DMS 273 (cell line): ENCODE measurements at regions not wholly inside any gene's neighbourhood (a gene's known extent, or its start where the extent isn't known, plus 50 kb on each side); places are given as distances from the start of the nearest gene placed in this dataset.
"Not testable (repeated sequence)": the region's sequence is repeated elsewhere in the genome, so short reads cannot be mapped to it uniquely, and the experiment has no call there.

Source experiments
- DNase-seq: peaks from one replicate; lab custom pipeline; 2025; ENCODE audit not compliant: unreplicated experiment; lab: John Stamatoyannopoulos, UW

GRCh38 chr6:71686021-71686677, 200.2 kb upstream of the RIMS1 start:
- not testable (repeated sequence) for DNase-seq

- DNase-seq = no peak
Observed at GRCh38 chr6:71698702-71699101, 187.6 kb upstream of the RIMS1 start.

DNA sequence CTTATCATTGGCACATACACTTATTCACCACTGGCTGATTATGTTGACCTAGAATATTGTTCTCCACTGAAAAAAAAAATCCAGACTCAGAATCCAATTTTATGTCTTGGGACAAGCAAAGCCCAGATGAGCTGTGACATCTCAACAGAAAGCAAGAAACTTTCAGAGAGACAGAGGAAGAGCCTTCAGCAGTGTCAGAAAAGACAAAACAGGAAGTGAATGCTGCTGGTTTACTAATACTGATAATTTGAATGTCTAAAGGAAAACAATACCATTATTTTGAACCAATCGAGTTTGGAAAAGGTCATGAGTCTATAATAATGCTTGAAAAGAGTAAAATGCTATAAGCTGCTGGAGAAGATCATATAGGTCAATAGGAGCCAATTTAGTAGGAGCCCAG, 179.8 kb upstream of the RIMS1 start:
- DNase-seq = no peak

DNA sequence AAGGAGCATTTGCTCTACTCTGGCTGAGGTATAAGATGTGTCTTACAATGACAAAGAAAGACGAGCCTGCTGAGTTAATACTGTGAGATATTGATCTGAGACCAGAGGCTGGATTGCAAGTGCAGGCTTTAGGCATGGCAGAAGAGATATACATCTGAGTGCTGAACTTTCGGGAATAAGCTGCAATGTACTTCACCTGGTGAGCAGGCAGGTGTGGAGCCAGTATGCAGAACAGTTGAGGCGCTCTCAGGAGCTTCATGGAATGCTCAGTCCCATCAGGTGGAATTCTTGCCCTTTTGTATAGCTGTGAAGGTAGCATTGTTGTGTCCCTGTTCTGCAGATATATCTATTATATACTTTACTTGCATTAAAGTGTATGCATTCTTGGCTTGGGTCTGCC, 179.3 kb upstream of the RIMS1 start:
- DNase-seq = no peak

GRCh38 chr6:71720705-71721104, 165.6 kb upstream of the RIMS1 start:
- DNase-seq = no peak

- DNase-seq = no peak
Observed at GRCh38 chr6:71721642-71722041, 164.7 kb upstream of the RIMS1 start.

GRCh38 chr6:71722736-71723135, 163.6 kb upstream of the RIMS1 start:
- no peak for DNase-seq

DNA sequence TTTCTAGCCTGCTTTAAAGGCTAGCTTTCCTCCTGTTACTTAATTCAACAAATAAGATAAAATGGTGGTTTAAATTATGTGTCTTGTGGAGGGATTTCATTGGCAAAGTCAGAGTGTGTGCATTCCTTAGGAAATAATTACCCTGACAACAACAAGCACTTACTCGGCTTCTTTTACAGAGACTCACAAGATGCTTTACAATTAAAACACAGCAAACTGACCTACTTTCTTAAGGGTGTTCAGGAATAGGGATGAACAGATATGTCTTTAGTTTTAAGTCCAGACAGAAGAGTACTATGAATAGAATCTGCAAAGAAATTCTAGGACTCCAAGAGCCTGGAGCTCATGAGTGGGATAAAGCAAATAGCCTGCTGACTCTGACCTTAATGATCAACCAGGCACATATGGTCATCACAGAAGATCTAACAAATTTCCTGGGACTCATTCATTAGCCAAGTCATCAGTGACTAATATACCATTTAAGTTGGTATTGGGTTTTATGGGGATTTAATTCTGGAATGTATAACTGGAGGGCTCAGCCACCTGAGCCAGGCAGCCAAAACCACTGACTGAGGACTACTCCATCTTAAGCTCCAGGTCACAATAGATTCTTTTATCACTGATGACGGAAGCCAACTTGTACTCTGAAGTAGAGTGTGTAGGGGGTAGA, 161.8 kb upstream of the RIMS1 start:
- no peak for DNase-seq

DNA sequence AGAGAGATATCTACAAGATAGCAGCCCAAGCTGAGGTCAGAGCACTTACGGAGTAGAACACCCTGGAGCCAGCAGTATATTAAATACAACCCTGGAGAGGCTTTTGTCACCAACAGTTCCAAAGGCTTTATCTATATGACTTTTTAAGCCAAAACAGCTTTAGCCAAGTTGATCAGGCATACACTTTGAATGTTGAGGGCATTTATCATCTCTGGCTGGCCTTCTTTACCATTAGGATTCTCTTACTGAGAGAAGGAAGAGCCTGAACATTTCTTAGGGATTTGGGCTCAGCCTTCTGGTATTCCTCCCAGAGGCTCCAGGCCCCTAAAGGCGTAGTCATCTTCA, 161.3 kb upstream of the RIMS1 start:
- no peak for DNase-seq

GRCh38 chr6:71726121-71726520, 160.2 kb upstream of the RIMS1 start:
- no peak for DNase-seq

DNA sequence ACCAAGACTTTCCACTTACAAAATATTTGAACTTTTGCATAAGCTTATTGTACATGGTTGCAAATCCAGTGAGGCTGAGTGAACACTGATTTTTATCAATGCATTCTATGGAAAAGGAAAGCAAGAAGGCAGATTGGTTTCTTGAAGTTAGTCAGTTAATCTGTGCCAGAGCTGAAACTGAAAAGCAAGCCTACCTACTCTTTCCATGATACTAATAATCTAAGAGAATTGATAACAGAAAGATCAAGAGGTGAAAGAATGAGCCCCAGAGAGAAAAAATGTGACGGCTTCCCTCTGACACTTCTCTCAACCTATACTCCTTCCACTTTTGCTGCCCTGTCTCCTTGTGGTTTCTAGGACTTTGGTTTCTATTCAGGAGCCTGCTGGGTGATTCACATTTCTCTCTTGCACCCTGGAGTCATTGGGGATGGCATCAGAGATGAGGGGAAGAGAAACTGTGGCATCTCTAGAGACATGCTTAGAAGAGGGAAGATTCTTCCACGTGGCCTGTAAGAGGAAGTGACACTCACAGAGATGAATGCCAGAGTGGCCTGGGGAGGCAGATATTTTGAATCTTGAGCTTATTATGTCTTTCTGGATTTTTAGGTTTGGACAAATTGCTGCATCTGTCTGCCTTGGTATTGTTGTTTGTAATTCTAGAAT, 158.6 kb upstream of the RIMS1 start:
- DNase-seq = no peak

DNA sequence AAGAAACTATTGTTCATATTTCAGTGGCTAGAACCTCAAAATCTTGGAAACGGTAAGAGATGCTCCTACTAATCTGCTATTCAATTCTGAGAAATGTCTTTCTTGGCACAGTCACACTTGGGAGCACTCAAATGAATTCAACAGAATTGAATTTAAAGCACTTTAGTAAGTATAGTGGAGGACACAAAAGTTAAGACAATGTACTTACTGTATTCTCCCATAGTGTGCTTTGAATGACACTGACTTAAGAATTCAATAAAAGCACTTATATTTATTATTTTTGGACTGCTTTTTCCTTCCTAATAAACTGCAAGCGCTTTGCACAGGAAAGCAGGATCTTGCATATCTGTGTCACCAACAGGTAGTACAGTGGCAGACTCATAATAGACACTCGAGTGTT, 156.1 kb upstream of the RIMS1 start:
- no peak for DNase-seq

DNA sequence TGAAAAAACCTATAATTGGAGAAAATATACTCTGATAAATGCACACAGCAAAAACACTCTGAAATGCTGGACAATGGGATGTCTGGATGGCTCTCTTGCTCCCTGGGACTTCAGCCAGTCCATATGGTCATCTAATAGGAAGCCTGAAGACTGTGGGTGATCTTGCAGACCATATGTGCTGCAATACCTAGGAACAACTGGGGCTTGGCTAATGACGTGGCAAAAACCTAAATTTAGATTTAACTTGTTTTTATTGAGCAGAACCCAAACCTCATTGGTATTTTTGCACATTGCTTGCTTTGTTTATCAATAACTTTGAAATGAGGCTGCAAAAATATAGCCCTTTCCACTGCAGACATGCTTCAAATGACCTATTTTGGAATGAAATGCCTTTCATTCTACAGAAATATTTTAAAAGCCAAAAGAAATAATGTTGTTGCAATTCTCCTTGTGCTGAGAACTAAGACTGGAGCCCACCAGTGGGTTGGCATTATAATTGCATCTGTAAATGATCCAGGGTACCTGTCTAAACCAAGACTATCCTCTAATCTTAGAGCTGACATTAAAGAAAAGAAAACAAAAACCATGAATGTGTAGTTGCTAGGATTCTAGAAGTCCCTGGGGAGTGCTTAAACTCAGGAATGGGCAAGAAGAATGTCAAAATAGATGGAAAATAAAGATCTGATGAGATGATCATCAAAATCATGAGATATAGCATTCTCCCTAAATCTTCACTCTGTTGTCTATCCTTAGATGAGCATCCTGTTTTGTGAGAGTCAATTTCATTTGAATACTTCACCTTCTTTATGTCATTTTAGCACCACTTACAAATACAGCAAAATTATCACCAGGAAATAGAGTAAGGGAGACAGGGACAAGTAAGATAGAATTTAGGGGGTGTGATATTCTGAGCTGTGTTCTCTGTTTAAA, 152.1 kb upstream of the RIMS1 start:
- DNase-seq = no peak

- no peak for DNase-seq
Observed at GRCh38 chr6:71737953-71738352, 148.4 kb upstream of the RIMS1 start.

- DNase-seq = no peak
Observed at GRCh38 chr6:71745525-71745924, 140.8 kb upstream of the RIMS1 start.

- no peak for DNase-seq
Observed at GRCh38 chr6:71766146-71766760, 120.1 kb upstream of the RIMS1 start.

DNA sequence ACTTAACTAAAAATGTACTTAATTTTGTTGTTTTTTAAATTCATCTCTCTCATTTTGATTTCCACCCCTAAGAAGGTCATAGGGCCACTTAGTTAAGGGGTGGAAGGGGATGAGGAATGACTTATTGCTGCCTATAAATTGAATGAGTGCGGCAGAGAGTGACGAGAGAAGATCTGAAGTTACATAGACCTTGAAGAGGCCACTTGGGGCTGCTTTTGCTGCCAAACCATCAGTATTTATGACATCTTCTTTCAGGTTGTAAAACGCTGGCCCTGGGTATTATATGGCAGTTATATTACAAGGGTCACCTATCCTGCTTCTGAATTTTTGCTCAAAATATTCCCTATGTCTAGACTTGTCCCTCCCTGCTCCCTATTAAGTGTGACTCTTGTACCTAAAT, 119.6 kb upstream of the RIMS1 start:
- no peak for DNase-seq

DNA sequence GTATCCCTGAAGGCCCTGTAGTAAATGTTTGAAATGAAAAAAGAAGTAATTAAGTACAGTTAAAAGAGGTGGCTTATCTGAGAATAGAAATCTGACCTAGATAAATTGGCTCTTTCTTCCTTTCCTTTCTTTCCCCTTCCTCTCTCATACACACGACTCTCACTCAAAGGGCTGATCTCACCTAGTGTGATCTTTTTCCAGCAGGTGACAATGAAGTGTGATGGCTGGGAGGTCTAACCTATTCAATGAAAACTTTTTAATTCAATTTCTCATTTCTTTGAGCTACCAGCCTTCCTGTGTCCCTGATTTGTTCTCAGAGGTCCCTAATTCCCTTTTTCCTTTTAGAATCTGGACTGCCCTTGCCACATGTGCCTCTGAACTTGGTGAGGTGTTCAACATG, 118.0 kb upstream of the RIMS1 start:
- no peak for DNase-seq

DNA sequence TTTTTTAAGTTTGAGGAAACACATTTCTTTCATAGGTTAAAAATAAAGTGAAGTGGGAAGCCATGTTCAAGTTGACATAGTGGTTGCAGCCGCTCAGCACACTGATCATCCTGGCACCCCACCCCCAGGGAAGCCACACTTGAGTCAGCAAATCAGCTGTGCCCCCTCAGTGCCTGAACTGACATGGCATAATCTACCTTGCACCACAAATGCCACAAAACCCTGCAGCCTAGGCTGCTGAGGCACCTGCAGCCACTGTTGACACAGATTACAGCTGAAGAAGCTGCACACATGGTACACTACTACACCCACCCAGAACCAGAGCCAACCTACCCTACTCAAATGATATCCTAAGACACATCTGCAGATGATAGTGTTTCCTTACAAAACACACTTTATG, 77.5 kb upstream of the RIMS1 start:
- DNase-seq = no peak

DNA sequence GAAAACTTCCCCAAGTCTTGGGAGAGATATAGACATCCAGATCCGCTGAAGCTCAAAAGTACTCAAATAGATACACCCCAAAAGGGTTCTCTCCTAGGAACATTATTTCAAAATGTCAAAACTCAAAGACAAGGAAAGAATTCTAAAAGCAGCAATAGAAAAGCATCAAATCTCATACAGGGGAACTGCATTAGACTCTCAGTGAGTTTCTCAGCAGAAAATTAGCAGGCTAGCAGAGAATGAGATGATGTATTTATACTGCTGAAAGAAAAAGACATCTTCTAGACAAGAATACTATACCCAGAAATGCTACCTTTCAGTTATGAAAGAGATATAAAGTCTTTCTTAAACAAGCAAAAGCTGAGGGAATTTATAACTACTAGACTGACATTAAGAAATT, 75.5 kb upstream of the RIMS1 start:
- no peak for DNase-seq

- no peak for DNase-seq
Observed at GRCh38 chr6:71822625-71823024, 63.7 kb upstream of the RIMS1 start.
